ENCODE measurements at regions not wholly inside any gene's neighbourhood (a gene's known extent, or its start where the extent isn't known, plus 50 kb on each side); places are given as distances from the start of the nearest gene placed in this dataset.

GRCh38 chr2:200184748-200185627 lies 121.5 kb upstream of the SPATS2L start:
- Histone ChIP-seq H3K4me3 (ENCODE audit: low read length) (no peak overlapping the region), H3K36me3 (ENCODE audit: control insufficient read depth in 2 of 3, insufficient read depth in 3 of 3, low read length in 3 of 3) (no peaks in the 10 kb centered on the region), H3K27ac (ENCODE audit: low read depth, low read length) (no peak overlapping the region), H3K9me3 (ENCODE audit: control insufficient read depth in 2 of 3, low read length in 3 of 3) (no peaks in the 10 kb centered on the region), H3K27me3 (ENCODE audit: control insufficient read depth in 2 of 2, insufficient read depth in 2 of 2, low read length in 2 of 2) (no peaks in the 10 kb centered on the region), H3K4me1 (ENCODE audit: control insufficient read depth in 2 of 2, insufficient read depth in 2 of 2, low read length in 2 of 2) (no peaks in the 10 kb centered on the region)
- H3K4me1 Mint-ChIP-seq: no peaks in the 10 kb centered on the region
- ChIA-PET POLR2A (no interaction called here), CTCF (no interaction called here)
- no peaks in the 10 kb centered on the region for H3K36me3 Mint-ChIP-seq
- intact Hi-C loops (cut with micrococcal nuclease): no loop called here
- H3K27ac Mint-ChIP-seq: no peak overlapping the region
- no peak for ATAC-seq
- no peak overlapping the region for H3K4me3 Mint-ChIP-seq
- H3K27me3 Mint-ChIP-seq: peaks cover 24 to 44% (median 28%) of the 10 kb centered on the region in 5 donors
- H3K9me3 Mint-ChIP-seq: peaks cover 0 to 2% (median 0%) of the 10 kb centered on the region in 11 donors
- no peak for DNase-seq

GRCh38 chr2:200185628-200186000 lies 120.9 kb upstream of the SPATS2L start:
- Mint-ChIP-seq H3K4me3 (no peak overlapping the region), H3K9me3 (peaks cover 0 to 2% (median 0%) of the 10 kb centered on the region in 11 donors), H3K4me1 (no peaks in the 10 kb centered on the region), H3K27ac (no peak overlapping the region), H3K36me3 (no peaks in the 10 kb centered on the region), H3K27me3 (peaks cover 24 to 44% (median 24%) of the 10 kb centered on the region in 5 donors)
- no peak overlapping the region for H3K27ac ChIP-seq (ENCODE audit: low read depth, low read length)
- H3K4me1 ChIP-seq (ENCODE audit: control insufficient read depth in 2 of 2, insufficient read depth in 2 of 2, low read length in 2 of 2): no peaks in the 10 kb centered on the region
- intact Hi-C loops (cut with micrococcal nuclease): no loop called here
- ChIA-PET CTCF (no interaction called here), POLR2A (no interaction called here)
- no peaks in the 10 kb centered on the region for H3K27me3 ChIP-seq (ENCODE audit: control insufficient read depth in 2 of 2, insufficient read depth in 2 of 2, low read length in 2 of 2)
- ATAC-seq (no peak), DNase-seq (no peak)
- H3K9me3 ChIP-seq (ENCODE audit: control insufficient read depth in 2 of 3, low read length in 3 of 3): no peaks in the 10 kb centered on the region
- H3K4me3 ChIP-seq (ENCODE audit: low read length): no peak overlapping the region
- no peaks in the 10 kb centered on the region for H3K36me3 ChIP-seq (ENCODE audit: control insufficient read depth in 2 of 3, insufficient read depth in 3 of 3, low read length in 3 of 3)

GRCh38 chr2:200186002-200186401 lies 120.5 kb upstream of the SPATS2L start:
- Histone ChIP-seq H3K36me3 (ENCODE audit: control insufficient read depth in 2 of 3, insufficient read depth in 3 of 3, low read length in 3 of 3) (no peaks in the 10 kb centered on the region), H3K27me3 (ENCODE audit: control insufficient read depth in 2 of 2, insufficient read depth in 2 of 2, low read length in 2 of 2) (no peaks in the 10 kb centered on the region), H3K27ac (ENCODE audit: low read depth, low read length) (no peak overlapping the region), H3K9me3 (ENCODE audit: control insufficient read depth in 2 of 3, low read length in 3 of 3) (no peaks in the 10 kb centered on the region), H3K4me3 (ENCODE audit: low read length) (no peak overlapping the region), H3K4me1 (ENCODE audit: control insufficient read depth in 2 of 2, insufficient read depth in 2 of 2, low read length in 2 of 2) (no peaks in the 10 kb centered on the region)
- Mint-ChIP-seq H3K4me1 (no peaks in the 10 kb centered on the region), H3K36me3 (no peaks in the 10 kb centered on the region), H3K9me3 (peaks cover 0 to 2% (median 0%) of the 10 kb centered on the region in 11 donors), H3K27me3 (peaks cover 21 to 43% (median 24%) of the 10 kb centered on the region in 5 donors), H3K27ac (no peak overlapping the region), H3K4me3 (no peak overlapping the region)
- ChIA-PET CTCF (no interaction called here), POLR2A (no interaction called here)
- ATAC-seq: no peak
- intact Hi-C loops (cut with micrococcal nuclease): no loop called here
- DNase-seq: no peak

GRCh38 chr2:200188876-200189275 lies 117.6 kb upstream of the SPATS2L start:
- Histone ChIP-seq H3K27me3 (ENCODE audit: control insufficient read depth in 2 of 2, insufficient read depth in 2 of 2, low read length in 2 of 2) (no peaks in the 10 kb centered on the region), H3K27ac (ENCODE audit: low read depth, low read length) (no peak overlapping the region), H3K4me3 (ENCODE audit: low read length) (no peak overlapping the region), H3K4me1 (ENCODE audit: control insufficient read depth in 2 of 2, insufficient read depth in 2 of 2, low read length in 2 of 2) (no peaks in the 10 kb centered on the region), H3K9me3 (ENCODE audit: control insufficient read depth in 2 of 3, low read length in 3 of 3) (no peaks in the 10 kb centered on the region), H3K36me3 (ENCODE audit: control insufficient read depth in 2 of 3, insufficient read depth in 3 of 3, low read length in 3 of 3) (no peaks in the 10 kb centered on the region)
- intact Hi-C loops (cut with micrococcal nuclease): no loop called here
- DNase-seq (no peak), ATAC-seq (no peak)
- POLR2A ChIA-PET: no interaction called here
- H3K36me3 Mint-ChIP-seq: no peaks in the 10 kb centered on the region
- no peaks in the 10 kb centered on the region for H3K4me1 Mint-ChIP-seq
- H3K4me3 Mint-ChIP-seq: no peak overlapping the region
- H3K9me3 Mint-ChIP-seq: no peaks in the 10 kb centered on the region
- CTCF ChIA-PET: no interaction called here
- H3K27me3 Mint-ChIP-seq: peaks cover 16 to 46% (median 32%) of the 10 kb centered on the region in 5 donors
- no peak overlapping the region for H3K27ac Mint-ChIP-seq

GRCh38 chr2:200189964-200190363 lies 116.5 kb upstream of the SPATS2L start:
- H3K36me3 Mint-ChIP-seq: no peaks in the 10 kb centered on the region
- DNase-seq: no peak
- intact Hi-C loops (cut with micrococcal nuclease): no loop called here
- CTCF ChIA-PET: no interaction called here
- Histone ChIP-seq H3K36me3 (ENCODE audit: control insufficient read depth in 2 of 3, insufficient read depth in 3 of 3, low read length in 3 of 3) (no peaks in the 10 kb centered on the region), H3K4me1 (ENCODE audit: control insufficient read depth in 2 of 2, insufficient read depth in 2 of 2, low read length in 2 of 2) (no peaks in the 10 kb centered on the region), H3K27me3 (ENCODE audit: control insufficient read depth in 2 of 2, insufficient read depth in 2 of 2, low read length in 2 of 2) (no peaks in the 10 kb centered on the region), H3K9me3 (ENCODE audit: control insufficient read depth in 2 of 3, low read length in 3 of 3) (no peaks in the 10 kb centered on the region), H3K4me3 (ENCODE audit: low read length) (no peak overlapping the region), H3K27ac (ENCODE audit: low read depth, low read length) (no peak overlapping the region)
- no peaks in the 10 kb centered on the region for H3K9me3 Mint-ChIP-seq
- H3K27me3 Mint-ChIP-seq: peaks cover 14 to 43% (median 32%) of the 10 kb centered on the region in 5 donors
- no peak for ATAC-seq
- POLR2A ChIA-PET: no interaction called here
- H3K4me1 Mint-ChIP-seq: no peaks in the 10 kb centered on the region
- H3K4me3 Mint-ChIP-seq: no peak overlapping the region
- no peak overlapping the region for H3K27ac Mint-ChIP-seq

- Mint-ChIP-seq H3K27me3 (peaks cover 17 to 39% (median 33%) of the 10 kb centered on the region in 5 donors), H3K9me3 (peaks cover 0 to 2% (median 0%) of the 10 kb centered on the region in 11 donors), H3K4me3 (no peak overlapping the region), H3K36me3 (no peaks in the 10 kb centered on the region), H3K27ac (no peak overlapping the region), H3K4me1 (no peaks in the 10 kb centered on the region)
- Histone ChIP-seq H3K36me3 (ENCODE audit: control insufficient read depth in 2 of 3, insufficient read depth in 3 of 3, low read length in 3 of 3) (no peaks in the 10 kb centered on the region), H3K4me3 (ENCODE audit: low read length) (no peak overlapping the region), H3K27me3 (ENCODE audit: control insufficient read depth in 2 of 2, insufficient read depth in 2 of 2, low read length in 2 of 2) (no peaks in the 10 kb centered on the region), H3K9me3 (ENCODE audit: control insufficient read depth in 2 of 3, low read length in 3 of 3) (no peaks in the 10 kb centered on the region), H3K27ac (ENCODE audit: low read depth, low read length) (no peak overlapping the region), H3K4me1 (ENCODE audit: control insufficient read depth in 2 of 2, insufficient read depth in 2 of 2, low read length in 2 of 2) (no peaks in the 10 kb centered on the region)
- intact Hi-C loops (cut with micrococcal nuclease): no loop called here
- CTCF ChIA-PET: interaction anchor here (0.8 kb wide), 1 partner anchor 76 kb away, joined by 4 read pairs; no protein-coding TSS in a partner anchor
- ATAC-seq (no peak), DNase-seq (no peak)
- POLR2A ChIA-PET: no interaction called here
Measured at GRCh38 chr2:200193331-200193730, 113.2 kb upstream of the SPATS2L start.

- Mint-ChIP-seq H3K9me3 (peaks cover 0 to 2% (median 0%) of the 10 kb centered on the region in 11 donors), H3K4me1 (no peaks in the 10 kb centered on the region), H3K36me3 (no peaks in the 10 kb centered on the region), H3K27ac (no peak overlapping the region), H3K27me3 (peaks cover 17 to 43% (median 34%) of the 10 kb centered on the region in 5 donors), H3K4me3 (no peak overlapping the region)
- POLR2A ChIA-PET: interaction anchor here (0.9 kb wide), 1 partner anchor 278 kb away, joined by 3 read pairs; no protein-coding TSS in a partner anchor
- intact Hi-C loops (cut with micrococcal nuclease): no loop called here
- no peaks in the 10 kb centered on the region for H3K9me3 ChIP-seq (ENCODE audit: control insufficient read depth in 2 of 3, low read length in 3 of 3)
- no peak overlapping the region for H3K4me3 ChIP-seq (ENCODE audit: low read length)
- H3K4me1 ChIP-seq (ENCODE audit: control insufficient read depth in 2 of 2, insufficient read depth in 2 of 2, low read length in 2 of 2): no peaks in the 10 kb centered on the region
- no peaks in the 10 kb centered on the region for H3K27me3 ChIP-seq (ENCODE audit: control insufficient read depth in 2 of 2, insufficient read depth in 2 of 2, low read length in 2 of 2)
- H3K27ac ChIP-seq (ENCODE audit: low read depth, low read length): no peak overlapping the region
- CTCF ChIA-PET: no interaction called here
- H3K36me3 ChIP-seq (ENCODE audit: control insufficient read depth in 2 of 3, insufficient read depth in 3 of 3, low read length in 3 of 3): no peaks in the 10 kb centered on the region
- ATAC-seq (no peak), DNase-seq (no peak)
Measured at GRCh38 chr2:200193791-200194190, 112.7 kb upstream of the SPATS2L start.

All from naive thymus-derived CD4-positive, alpha-beta T cell (primary cell).